ENCODE measurements at regions not wholly inside any gene's neighbourhood (a gene's known extent, or its start where the extent isn't known, plus 50 kb on each side); places are given as distances from the start of the nearest gene placed in this dataset.

GRCh38 chr10:101285519-101286070, 56.3 kb upstream of the LBX1 start:
- TF ChIP-seq CTCF (IDR thresholded peaks at IDR 0.05) (no peak), POLR2AphosphoS5 (IDR thresholded peaks at IDR 0.05) (no peak)

All from suprapubic skin (tissue), 3 donors.